H9 (cell line): ENCODE measurements at regions not wholly inside any gene's neighbourhood (a gene's known extent, or its start where the extent isn't known, plus 50 kb on each side); places are given as distances from the start of the nearest gene placed in this dataset.

Experiments used
- DNase-seq: peaks from one replicate; pipeline ENCODE4 v3.0.0-alpha.2; 2017
- H2AFZ ChIP-seq: one replicate; pipeline ENCODE4 v1.6.1; 2013; ENCODE audit warnings: mild to moderate bottlenecking, low read length, control low read depth, moderate library complexity
- H2AK5ac ChIP-seq: 2 replicates; pipeline ENCODE4 v1.6.1; 2013; ENCODE audit warnings: low read length, control low read depth, mixed read lengths; ENCODE audit not compliant: insufficient read length
- H2BK120ac ChIP-seq: one replicate; pipeline ENCODE4 v1.6.1; 2013; ENCODE audit warnings: low read depth, mild to moderate bottlenecking, low read length, control low read depth, inconsistent platforms; ENCODE audit not compliant: poor library complexity, severe bottlenecking
- H2BK12ac ChIP-seq: 2 replicates; pipeline ENCODE4 v1.6.1; 2013; ENCODE audit warnings: low read length, control low read depth, mixed read lengths, low read depth; ENCODE audit not compliant: insufficient read length
- H2BK15ac ChIP-seq: 2 replicates; pipeline ENCODE4 v1.6.1; 2013; ENCODE audit warnings: low read depth, low read length, control low read depth
- H2BK20ac ChIP-seq: one replicate; pipeline ENCODE4 v1.6.1; 2013; ENCODE audit warnings: low read depth, mild to moderate bottlenecking, low read length, control low read depth, inconsistent platforms; ENCODE audit not compliant: poor library complexity, severe bottlenecking
- H2BK5ac ChIP-seq: 2 replicates; pipeline ENCODE4 v1.6.1; 2013; ENCODE audit warnings: low read length, control low read depth, mixed read lengths; ENCODE audit not compliant: insufficient read length
- H3K14ac ChIP-seq: 2 replicates; pipeline ENCODE4 v1.6.1; 2013; ENCODE audit warnings: low read length, control low read depth; ENCODE audit not compliant: insufficient read depth
- H3K18ac ChIP-seq: 2 replicates; pipeline ENCODE4 v1.6.1; 2013; ENCODE audit warnings: low read depth, mild to moderate bottlenecking, mixed read lengths, low read length, control low read depth; ENCODE audit not compliant: insufficient read length
- H3K23ac ChIP-seq: 2 replicates; pipeline ENCODE4 v1.6.1; 2013; ENCODE audit warnings: low read length, control low read depth, mixed read lengths, low read depth; ENCODE audit not compliant: insufficient read length
- H3K23me2 ChIP-seq: 2 replicates; pipeline ENCODE4 v1.6.1; 2013; ENCODE audit warnings: low read depth, mild to moderate bottlenecking, mixed read lengths, low read length, control low read depth; ENCODE audit not compliant: insufficient read length, poor library complexity, severe bottlenecking
- H3K27ac ChIP-seq: 2 replicates; pipeline ENCODE4 v1.5.1; 2013; ENCODE audit warnings: low read length, control low read depth, mixed read lengths, low read depth; ENCODE audit not compliant: insufficient read length
- H3K27me3 ChIP-seq: 2 replicates; pipeline ENCODE4 v1.6.1; 2013; ENCODE audit warnings: low read length, control low read depth, inconsistent platforms; ENCODE audit not compliant: insufficient read depth
- H3K4ac ChIP-seq: 2 replicates; pipeline ENCODE4 v1.6.1; 2013; ENCODE audit warnings: low read depth, mild to moderate bottlenecking, control low read depth, inconsistent platforms, low read length, moderate library complexity
- H3K4me1 ChIP-seq: 2 replicates; pipeline ENCODE4 v1.6.1; 2013; ENCODE audit warnings: low read length, control low read depth, inconsistent platforms; ENCODE audit not compliant: insufficient read depth
- H3K4me2 ChIP-seq: 2 replicates; pipeline ENCODE4 v1.6.1; 2013; ENCODE audit warnings: low read length, control low read depth, mixed read lengths; ENCODE audit not compliant: insufficient read length, insufficient read depth
- H3K56ac ChIP-seq: 2 replicates; pipeline ENCODE4 v1.6.1; 2013; ENCODE audit warnings: low read depth, mild to moderate bottlenecking, mixed read lengths, low read length, control low read depth; ENCODE audit not compliant: insufficient read length
- H3K79me1 ChIP-seq: 2 replicates; pipeline ENCODE4 v1.6.1; 2013; ENCODE audit warnings: low read depth, mild to moderate bottlenecking, moderate library complexity, low read length, control low read depth, inconsistent platforms; ENCODE audit not compliant: insufficient read depth, poor library complexity, severe bottlenecking
- H3K79me2 ChIP-seq: 2 replicates; pipeline ENCODE4 v1.6.1; 2013; ENCODE audit warnings: low read length, control low read depth, inconsistent platforms; ENCODE audit not compliant: insufficient read depth
- H3K9ac ChIP-seq: 2 replicates; pipeline ENCODE4 v1.6.1; 2013; ENCODE audit warnings: low read length, control low read depth, mixed read lengths; ENCODE audit not compliant: insufficient read length; ENCODE audit errors: extremely low read depth
- H3K9me3 ChIP-seq: one replicate; pipeline ENCODE4 v1.6.1; 2013; ENCODE audit warnings: low read depth, low read length, inconsistent platforms; ENCODE audit not compliant: control insufficient read depth
- H3T11ph ChIP-seq: one replicate; pipeline ENCODE4 v1.6.1; 2013; ENCODE audit warnings: mild to moderate bottlenecking, low read length, control low read depth, inconsistent platforms
- H4K20me1 ChIP-seq: one replicate; pipeline ENCODE4 v1.6.1; 2013; ENCODE audit not compliant: control insufficient read depth, insufficient read length, insufficient read depth
- H4K5ac ChIP-seq: 2 replicates; pipeline ENCODE4 v1.6.1; 2013; ENCODE audit warnings: low read depth, mild to moderate bottlenecking, mixed read lengths, low read length, control low read depth; ENCODE audit not compliant: insufficient read length
- H4K8ac ChIP-seq: replicated peaks from 2 replicates; pipeline ENCODE4 v1.6.1; 2013; ENCODE audit warnings: low read length, control low read depth, mixed read lengths, low read depth; ENCODE audit not compliant: insufficient read length
- H4K91ac ChIP-seq: 2 replicates; pipeline ENCODE4 v1.6.1; 2013; ENCODE audit warnings: low read depth, mild to moderate bottlenecking, moderate library complexity, mixed read lengths, low read length, control low read depth; ENCODE audit not compliant: insufficient read length
- H3K27ac Mint-ChIP-seq, 3 experiments: 2 replicates in 2 of 3; 3 replicates in 1 of 3; pipeline ENCODE4 v1.8.0; 2020 to 2021; ENCODE audit warnings: mixed read lengths in 3 of 3, mild to moderate bottlenecking in 1 of 3, moderate library complexity in 1 of 3
- H3K27me3 Mint-ChIP-seq: 2 replicates; pipeline ENCODE4 v1.8.0; 2021; ENCODE audit warnings: low read depth, mild to moderate bottlenecking, moderate library complexity, mixed read lengths
- H3K36me3 Mint-ChIP-seq, 3 experiments: 2 replicates in 2 of 3; 3 replicates in 1 of 3; pipeline ENCODE4 v1.8.0; 2020 to 2021; ENCODE audit warnings: low read depth in 3 of 3, mixed read lengths in 3 of 3; ENCODE audit not compliant: insufficient read depth in 1 of 3
- H3K4me1 Mint-ChIP-seq, 2 experiments: 2 replicates each; pipeline ENCODE4 v1.8.0; 2020; ENCODE audit warnings: mixed read lengths in 2 of 2
- H3K4me3 Mint-ChIP-seq, 2 experiments: 2 replicates in 1 of 2; 3 replicates in 1 of 2; pipeline ENCODE4 v1.8.0; 2020 to 2021; ENCODE audit warnings: mild to moderate bottlenecking in 2 of 2, mixed read lengths in 2 of 2, moderate library complexity in 1 of 2
- H3K9me3 Mint-ChIP-seq, 2 experiments: 2 replicates in 1 of 2; 3 replicates in 1 of 2; pipeline ENCODE4 v1.8.0; 2020; ENCODE audit warnings: mild to moderate bottlenecking in 2 of 2, mixed read lengths in 2 of 2, moderate library complexity in 1 of 2
- WGBS: extraction: QIAGEN DNeasy Blood & Tissue Kit; methylation state at CpG from one replicate; pipeline ENCODE4 v1.1.7; 2013; ENCODE audit warnings: missing lambda C conversion rate, low lambda C conversion rate, mixed read lengths; ENCODE audit not compliant: insufficient read length; ENCODE audit errors: extremely low coverage; 5-methylcytosine and 5-hydroxymethylcytosine counted together
- TF ChIP-seq, protein P1 (sequence below): fragments of 200-600 bp; sonication (generic); conservative IDR thresholded peaks from 3 replicates; pipeline ENCODE4 v1.8.0; 2021; ENCODE audit warnings: antibody characterized with exemption, mild to moderate bottlenecking

DNA sequence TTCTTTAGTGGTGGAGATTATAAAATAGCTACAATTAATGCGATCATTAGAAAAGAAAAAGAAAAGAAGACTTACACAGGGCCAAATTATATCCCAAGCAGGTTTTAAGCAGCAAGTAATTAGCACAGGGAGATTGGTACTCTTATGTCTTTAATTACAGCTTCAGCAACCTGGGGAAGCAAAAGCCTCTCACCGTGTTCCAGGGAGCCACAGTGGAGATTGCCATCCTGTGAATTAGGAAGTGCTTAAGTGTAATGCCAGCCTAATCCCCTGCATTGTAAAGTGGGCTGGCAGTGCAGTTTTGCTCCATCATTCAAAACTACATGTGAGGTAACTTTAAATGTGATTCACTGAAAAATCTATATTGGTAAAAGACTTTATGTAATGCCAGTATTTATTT, 533.5 kb upstream of the COBL start:
- Mint-ChIP-seq H3K4me3 (no peak overlapping the region), H3K27me3 (peaks cover 2% of the 10 kb centered on the region; the same call in 1 of the 2 replicates), H3K4me1 (peaks cover 0 to 2% of the 10 kb centered on the region in 2 experiments; a peak in 1 of 4 replicates), H3K9me3 (peaks cover 0 to 2% of the 10 kb centered on the region in 2 experiments; a peak in 2 of 5 replicates), H3K36me3 (no peaks in the 10 kb centered on the region; a peak in 3 of 7 replicates), H3K27ac (no peak overlapping the region)
- no peak overlapping the region for H2AK5ac ChIP-seq
- no peaks in the 10 kb centered on the region for H3K9me3 ChIP-seq
- H3K79me1 ChIP-seq: no peaks in the 10 kb centered on the region
- H4K8ac ChIP-seq: no peak overlapping the region
- H4K5ac ChIP-seq: no peak overlapping the region
- no peak for DNase-seq
- no peak overlapping the region for H2BK20ac ChIP-seq
- H4K91ac ChIP-seq: no peak overlapping the region
- H2BK15ac ChIP-seq: no peak overlapping the region
- H2BK12ac ChIP-seq: no peak overlapping the region
- H3K14ac ChIP-seq: no peak overlapping the region
- no peaks in the 10 kb centered on the region for H4K20me1 ChIP-seq
- no peak overlapping the region for H3K23ac ChIP-seq
- no peak overlapping the region for H3K4me2 ChIP-seq
- WGBS: no CpG with 5 or more reads among the region's 2 CpGs
- no peak overlapping the region for H2BK5ac ChIP-seq
- no peak overlapping the region for H3K18ac ChIP-seq
- H2BK120ac ChIP-seq: no peak overlapping the region
- no peak overlapping the region for H2AFZ ChIP-seq
- H3K27ac ChIP-seq: no peak overlapping the region
- H3K23me2 ChIP-seq: no peaks in the 10 kb centered on the region
- no peak overlapping the region for H3K56ac ChIP-seq
- H3K4ac ChIP-seq: no peak overlapping the region
- no peaks in the 10 kb centered on the region for H3K4me1 ChIP-seq
- no peaks in the 10 kb centered on the region for H3K27me3 ChIP-seq
- no peak overlapping the region for H3K9ac ChIP-seq
- H3T11ph ChIP-seq: no peak overlapping the region
- TF ChIP-seq, protein P1, sequence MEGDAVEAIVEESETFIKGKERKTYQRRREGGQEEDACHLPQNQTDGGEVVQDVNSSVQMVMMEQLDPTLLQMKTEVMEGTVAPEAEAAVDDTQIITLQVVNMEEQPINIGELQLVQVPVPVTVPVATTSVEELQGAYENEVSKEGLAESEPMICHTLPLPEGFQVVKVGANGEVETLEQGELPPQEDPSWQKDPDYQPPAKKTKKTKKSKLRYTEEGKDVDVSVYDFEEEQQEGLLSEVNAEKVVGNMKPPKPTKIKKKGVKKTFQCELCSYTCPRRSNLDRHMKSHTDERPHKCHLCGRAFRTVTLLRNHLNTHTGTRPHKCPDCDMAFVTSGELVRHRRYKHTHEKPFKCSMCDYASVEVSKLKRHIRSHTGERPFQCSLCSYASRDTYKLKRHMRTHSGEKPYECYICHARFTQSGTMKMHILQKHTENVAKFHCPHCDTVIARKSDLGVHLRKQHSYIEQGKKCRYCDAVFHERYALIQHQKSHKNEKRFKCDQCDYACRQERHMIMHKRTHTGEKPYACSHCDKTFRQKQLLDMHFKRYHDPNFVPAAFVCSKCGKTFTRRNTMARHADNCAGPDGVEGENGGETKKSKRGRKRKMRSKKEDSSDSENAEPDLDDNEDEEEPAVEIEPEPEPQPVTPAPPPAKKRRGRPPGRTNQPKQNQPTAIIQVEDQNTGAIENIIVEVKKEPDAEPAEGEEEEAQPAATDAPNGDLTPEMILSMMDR: no peak
- no peaks in the 10 kb centered on the region for H3K79me2 ChIP-seq
